ENCODE measurements at regions not wholly inside any gene's neighbourhood (a gene's known extent, or its start where the extent isn't known, plus 50 kb on each side); places are given as distances from the start of the nearest gene placed in this dataset.
"Not testable (repeated sequence)": the region's sequence is repeated elsewhere in the genome, so short reads cannot be mapped to it uniquely, and the experiment has no call there.

DNA sequence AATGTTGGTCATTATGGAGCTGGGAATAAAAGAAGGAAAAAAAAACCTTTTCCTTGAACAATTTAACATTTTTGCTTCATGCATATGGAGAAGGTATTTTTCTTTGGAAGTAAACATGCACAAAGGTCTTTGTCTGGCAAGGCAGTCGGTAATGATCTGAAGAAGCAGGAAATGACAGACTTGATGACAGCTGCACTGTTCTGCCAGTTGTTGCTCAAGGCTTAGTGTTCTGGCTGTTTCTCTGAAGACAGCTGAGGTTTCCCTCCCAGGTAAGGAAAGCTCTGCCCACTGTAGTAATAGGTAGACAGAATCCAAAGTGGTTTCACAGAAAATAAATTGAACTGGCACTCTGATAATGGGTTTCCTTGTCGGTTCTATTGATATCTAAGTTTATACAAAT lies 308.4 kb upstream of the GCFC2 start:
- H3K27me3 Mint-ChIP-seq, result no peaks in the 10 kb centered on the region
- H3K36me3 ChIP-seq (ENCODE audit: insufficient read depth, low read length), result no peaks in the 10 kb centered on the region
- H3K36me3 Mint-ChIP-seq, result no peaks in the 10 kb centered on the region
- no peak overlapping the region for H3K4me3 ChIP-seq (ENCODE audit: low read length in 2 of 2)
- H3K27ac ChIP-seq (ENCODE audit: low read depth, low read length), result no peak overlapping the region
- no peaks in the 10 kb centered on the region for H3K4me1 Mint-ChIP-seq
- H3K27me3 ChIP-seq (ENCODE audit: insufficient read depth, low read length), result no peaks in the 10 kb centered on the region
- H3K4me1 ChIP-seq (ENCODE audit: insufficient read depth, low read length), result no peaks in the 10 kb centered on the region
- no peak for DNase-seq
- peaks cover 0 to 14% (median 4%) of the 10 kb centered on the region in 8 donors for H3K9me3 Mint-ChIP-seq
- H3K9me3 ChIP-seq (ENCODE audit: control insufficient read depth in 1 of 2, low read length in 2 of 2), result no peaks in the 10 kb centered on the region
- intact Hi-C loops (cut with micrococcal nuclease), result no loop called here
- ChIA-PET CTCF (ENCODE audit: partially characterized antibody) (no interaction called here), POLR2A (ENCODE audit: partially characterized antibody) (no interaction called here)
- H3K27ac Mint-ChIP-seq, result no peak overlapping the region
- no peak overlapping the region for H3K4me3 Mint-ChIP-seq

DNA sequence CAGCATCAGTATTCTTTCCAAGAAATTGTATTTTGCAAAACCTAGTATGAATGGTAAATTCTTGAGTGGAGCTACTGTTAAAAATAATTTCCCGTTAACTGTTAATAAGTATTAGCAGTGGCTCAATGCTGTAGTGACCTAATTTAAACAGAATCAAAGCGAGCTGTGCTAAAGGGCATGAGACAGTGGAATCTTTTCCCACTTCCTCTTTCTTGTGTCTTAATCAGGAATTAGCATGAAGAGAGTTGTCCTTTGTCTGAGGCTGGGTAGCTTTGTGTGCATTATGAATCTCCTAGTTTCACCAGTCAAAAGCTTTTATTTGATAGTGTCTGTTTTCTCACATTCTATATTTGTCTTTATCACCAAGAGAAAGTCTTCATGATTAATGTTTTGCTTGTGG lies 298.8 kb upstream of the GCFC2 start:
- CTCF ChIA-PET (ENCODE audit: partially characterized antibody), result no interaction called here
- no peaks in the 10 kb centered on the region for H3K9me3 ChIP-seq (ENCODE audit: control insufficient read depth in 1 of 2, low read length in 2 of 2)
- H3K27ac Mint-ChIP-seq, result no peak overlapping the region
- no peaks in the 10 kb centered on the region for H3K27me3 Mint-ChIP-seq
- no peaks in the 10 kb centered on the region for H3K36me3 Mint-ChIP-seq
- no peak overlapping the region for H3K27ac ChIP-seq (ENCODE audit: low read depth, low read length)
- H3K36me3 ChIP-seq (ENCODE audit: insufficient read depth, low read length), result no peaks in the 10 kb centered on the region
- H3K27me3 ChIP-seq (ENCODE audit: insufficient read depth, low read length), result no peaks in the 10 kb centered on the region
- POLR2A ChIA-PET (ENCODE audit: partially characterized antibody), result no interaction called here
- H3K4me1 ChIP-seq (ENCODE audit: insufficient read depth, low read length), result no peaks in the 10 kb centered on the region
- peaks cover 0 to 5% (median 2%) of the 10 kb centered on the region in 8 donors for H3K9me3 Mint-ChIP-seq
- DNase-seq, result no peak
- no peak overlapping the region for H3K4me3 Mint-ChIP-seq
- no peak overlapping the region for H3K4me3 ChIP-seq (ENCODE audit: low read length in 2 of 2)
- no peaks in the 10 kb centered on the region for H3K4me1 Mint-ChIP-seq
- intact Hi-C loops (cut with micrococcal nuclease), result no loop called here

DNA sequence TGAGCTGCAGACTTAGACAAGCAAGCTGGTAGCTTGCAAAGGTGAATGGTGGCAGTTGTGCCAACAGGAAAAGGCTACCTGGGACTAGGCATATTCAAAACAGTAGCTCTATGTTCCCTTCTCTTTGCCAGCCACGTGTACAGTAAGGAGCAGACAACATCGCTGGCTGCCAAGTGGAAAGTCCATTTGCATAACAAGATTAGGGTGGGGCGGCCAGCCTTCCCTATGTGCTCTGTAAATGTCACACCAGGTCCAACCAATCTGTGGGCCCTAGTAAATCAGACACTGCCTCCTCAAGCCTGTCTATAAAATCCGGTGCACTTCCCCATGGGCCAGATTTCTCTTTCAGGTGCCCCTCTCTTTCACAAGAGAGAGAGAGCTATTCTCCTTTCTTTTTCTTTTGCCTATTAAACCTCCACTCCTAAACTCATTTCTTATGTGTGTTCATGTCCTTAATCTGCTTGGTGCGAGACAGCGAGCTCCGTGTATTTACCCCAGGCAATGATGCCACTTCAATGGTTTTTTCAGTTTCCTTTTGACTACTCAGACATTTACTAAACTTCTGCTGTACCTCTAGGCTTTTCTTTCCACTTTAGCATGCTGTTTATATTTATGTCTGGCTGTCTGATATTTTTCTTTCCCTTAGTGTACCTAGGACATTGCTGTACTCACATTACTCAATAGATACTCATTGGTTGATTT lies 297.4 kb upstream of the GCFC2 start:
- Mint-ChIP-seq H3K27me3 (no peaks in the 10 kb centered on the region), H3K36me3 (no peaks in the 10 kb centered on the region), H3K9me3 (peaks cover 0 to 5% (median 2%) of the 10 kb centered on the region in 8 donors), H3K27ac (no peak overlapping the region), H3K4me1 (no peaks in the 10 kb centered on the region), H3K4me3 (no peak overlapping the region)
- no peak overlapping the region for H3K4me3 ChIP-seq (ENCODE audit: low read length in 2 of 2)
- intact Hi-C loops (cut with micrococcal nuclease), result no loop called here
- ChIA-PET POLR2A (ENCODE audit: partially characterized antibody) (no interaction called here), CTCF (ENCODE audit: partially characterized antibody) (no interaction called here)
- H3K27me3 ChIP-seq (ENCODE audit: insufficient read depth, low read length), result no peaks in the 10 kb centered on the region
- no peak overlapping the region for H3K27ac ChIP-seq (ENCODE audit: low read depth, low read length)
- no peaks in the 10 kb centered on the region for H3K9me3 ChIP-seq (ENCODE audit: control insufficient read depth in 1 of 2, low read length in 2 of 2)
- DNase-seq, result no peak
- no peaks in the 10 kb centered on the region for H3K4me1 ChIP-seq (ENCODE audit: insufficient read depth, low read length)
- no peaks in the 10 kb centered on the region for H3K36me3 ChIP-seq (ENCODE audit: insufficient read depth, low read length)

DNA sequence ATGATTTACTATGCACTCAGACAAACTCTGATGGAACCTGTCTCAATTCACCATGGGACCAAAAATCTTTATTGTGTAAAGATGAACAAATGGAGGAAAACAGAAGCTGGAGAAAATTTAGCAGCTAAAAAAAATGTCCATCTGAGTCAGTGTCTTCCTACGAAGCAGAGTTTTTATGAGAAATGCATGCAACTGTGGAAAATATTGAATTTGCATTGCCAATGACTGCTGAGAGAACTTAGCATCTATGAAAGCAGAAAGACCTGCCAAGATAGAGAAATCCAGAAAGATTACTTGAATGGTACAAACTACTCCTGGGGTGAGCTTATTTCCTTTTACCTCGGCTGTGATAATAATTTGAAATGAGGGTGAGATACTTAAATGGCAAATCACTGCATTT lies 289.7 kb upstream of the GCFC2 start:
- H3K4me1 Mint-ChIP-seq, result no peaks in the 10 kb centered on the region
- no peaks in the 10 kb centered on the region for H3K36me3 Mint-ChIP-seq
- no peaks in the 10 kb centered on the region for H3K27me3 Mint-ChIP-seq
- POLR2A ChIA-PET (ENCODE audit: partially characterized antibody), result no interaction called here
- no peak for DNase-seq
- intact Hi-C loops (cut with micrococcal nuclease), result no loop called here
- CTCF ChIA-PET (ENCODE audit: partially characterized antibody), result no interaction called here
- Histone ChIP-seq H3K36me3 (ENCODE audit: insufficient read depth, low read length) (no peaks in the 10 kb centered on the region), H3K9me3 (ENCODE audit: control insufficient read depth in 1 of 2, low read length in 2 of 2) (no peaks in the 10 kb centered on the region), H3K27me3 (ENCODE audit: insufficient read depth, low read length) (no peaks in the 10 kb centered on the region), H3K27ac (ENCODE audit: low read depth, low read length) (no peak overlapping the region), H3K4me3 (ENCODE audit: low read length in 2 of 2) (no peak overlapping the region), H3K4me1 (ENCODE audit: insufficient read depth, low read length) (no peaks in the 10 kb centered on the region)
- H3K9me3 Mint-ChIP-seq, result peaks cover 0 to 20% (median 13%) of the 10 kb centered on the region in 8 donors
- no peak overlapping the region for H3K27ac Mint-ChIP-seq
- no peak overlapping the region for H3K4me3 Mint-ChIP-seq

DNA sequence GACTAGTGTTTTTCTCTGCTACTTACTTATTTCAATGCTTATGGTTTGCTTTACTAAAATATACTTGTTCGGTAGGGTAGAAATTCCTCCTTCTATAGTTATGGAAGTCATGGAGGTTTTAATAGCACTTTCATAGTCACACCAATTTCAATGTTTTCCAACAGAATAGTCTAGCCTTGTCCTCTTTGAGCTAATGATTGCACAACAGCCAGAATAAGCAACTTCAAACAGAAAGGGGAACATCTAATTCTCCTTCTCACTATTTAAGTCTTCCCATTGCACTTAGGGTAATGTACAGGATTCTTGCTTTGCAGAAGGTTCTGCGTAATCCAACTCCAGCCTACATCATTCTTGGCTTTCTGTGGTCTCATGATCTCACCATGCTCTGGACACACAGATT lies 287.7 kb upstream of the GCFC2 start:
- intact Hi-C loops (cut with micrococcal nuclease), result no loop called here
- H3K36me3 ChIP-seq (ENCODE audit: insufficient read depth, low read length), result no peaks in the 10 kb centered on the region
- H3K4me3 ChIP-seq (ENCODE audit: low read length in 2 of 2), result no peak overlapping the region
- H3K27ac Mint-ChIP-seq, result no peak overlapping the region
- POLR2A ChIA-PET (ENCODE audit: partially characterized antibody), result no interaction called here
- H3K9me3 Mint-ChIP-seq, result peaks cover 2 to 27% (median 16%) of the 10 kb centered on the region in 8 donors
- no peaks in the 10 kb centered on the region for H3K4me1 Mint-ChIP-seq
- H3K36me3 Mint-ChIP-seq, result no peaks in the 10 kb centered on the region
- no peak overlapping the region for H3K4me3 Mint-ChIP-seq
- DNase-seq, result no peak
- H3K27ac ChIP-seq (ENCODE audit: low read depth, low read length), result no peak overlapping the region
- no peaks in the 10 kb centered on the region for H3K27me3 Mint-ChIP-seq
- CTCF ChIA-PET (ENCODE audit: partially characterized antibody), result no interaction called here
- no peaks in the 10 kb centered on the region for H3K27me3 ChIP-seq (ENCODE audit: insufficient read depth, low read length)
- no peaks in the 10 kb centered on the region for H3K4me1 ChIP-seq (ENCODE audit: insufficient read depth, low read length)
- peaks cover 0 to 5% of the 10 kb centered on the region in 2 donors for H3K9me3 ChIP-seq (ENCODE audit: control insufficient read depth in 1 of 2, low read length in 2 of 2)

DNA sequence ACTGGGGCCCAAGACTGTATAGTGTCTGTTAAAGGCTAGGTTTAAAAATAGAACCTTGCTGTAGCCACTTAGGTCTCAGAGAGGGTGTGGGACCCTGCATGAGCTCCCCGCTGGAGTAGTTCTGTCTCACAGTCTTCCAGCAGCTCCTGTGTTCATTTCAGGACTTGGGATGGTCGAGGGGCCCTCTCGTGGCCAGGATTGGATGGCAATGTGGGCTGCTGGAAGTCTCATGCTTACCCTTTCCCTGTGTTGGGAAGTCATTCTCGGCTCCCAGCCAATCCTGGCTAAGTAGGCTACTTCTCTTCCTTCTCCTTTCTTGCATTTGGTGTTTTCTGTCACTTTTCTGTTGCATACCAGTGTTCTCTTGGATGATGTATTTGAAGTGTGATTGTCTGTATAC lies 284.0 kb upstream of the GCFC2 start:
- no peaks in the 10 kb centered on the region for H3K36me3 Mint-ChIP-seq
- POLR2A ChIA-PET (ENCODE audit: partially characterized antibody), result no interaction called here
- no peaks in the 10 kb centered on the region for H3K4me1 ChIP-seq (ENCODE audit: insufficient read depth, low read length)
- no peaks in the 10 kb centered on the region for H3K36me3 ChIP-seq (ENCODE audit: insufficient read depth, low read length)
- H3K27me3 Mint-ChIP-seq, result no peaks in the 10 kb centered on the region
- CTCF ChIA-PET (ENCODE audit: partially characterized antibody), result no interaction called here
- H3K27ac ChIP-seq (ENCODE audit: low read depth, low read length), result no peak overlapping the region
- no peak overlapping the region for H3K4me3 Mint-ChIP-seq
- DNase-seq, result no peak
- no peaks in the 10 kb centered on the region for H3K4me1 Mint-ChIP-seq
- peaks cover 3 to 32% (median 20%) of the 10 kb centered on the region in 8 donors for H3K9me3 Mint-ChIP-seq
- no peaks in the 10 kb centered on the region for H3K27me3 ChIP-seq (ENCODE audit: insufficient read depth, low read length)
- H3K27ac Mint-ChIP-seq, result no peak overlapping the region
- peaks cover 0 to 5% of the 10 kb centered on the region in 2 donors for H3K9me3 ChIP-seq (ENCODE audit: control insufficient read depth in 1 of 2, low read length in 2 of 2)
- intact Hi-C loops (cut with micrococcal nuclease), result no loop called here
- no peak overlapping the region for H3K4me3 ChIP-seq (ENCODE audit: low read length in 2 of 2)

DNA sequence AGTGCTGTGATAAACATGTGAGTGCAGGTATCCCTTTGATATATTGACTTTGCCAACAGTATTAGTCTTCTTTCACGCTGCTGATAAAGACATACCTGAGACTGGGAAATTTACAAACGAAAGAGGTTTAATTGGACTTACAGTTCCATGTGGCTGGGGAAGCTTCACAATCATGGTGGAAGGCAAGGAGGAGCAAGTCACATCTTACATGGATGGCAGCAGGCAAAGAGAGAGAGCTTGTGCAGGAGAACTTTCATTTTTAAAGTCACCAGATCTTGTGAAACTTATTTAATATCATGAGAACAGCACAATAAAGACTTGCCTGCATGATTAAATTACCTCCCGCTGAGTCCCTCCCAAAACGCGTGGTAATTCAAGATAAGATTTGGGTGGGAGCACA lies 277.9 kb upstream of the GCFC2 start:
- DNase-seq; H3K36me3 Mint-ChIP-seq; intact Hi-C loops (cut with micrococcal nuclease); H3K36me3 ChIP-seq (ENCODE audit: insufficient read depth, low read length); POLR2A ChIA-PET (ENCODE audit: partially characterized antibody); H3K27ac ChIP-seq (ENCODE audit: low read depth, low read length); H3K4me1 ChIP-seq (ENCODE audit: insufficient read depth, low read length); CTCF ChIA-PET (ENCODE audit: partially characterized antibody); H3K9me3 ChIP-seq (ENCODE audit: control insufficient read depth in 1 of 2, low read length in 2 of 2); H3K4me3 ChIP-seq (ENCODE audit: low read length in 2 of 2); H3K4me1 Mint-ChIP-seq; H3K27ac Mint-ChIP-seq; H3K27me3 ChIP-seq (ENCODE audit: insufficient read depth, low read length); H3K27me3 Mint-ChIP-seq; H3K4me3 Mint-ChIP-seq: not testable (repeated sequence)
- H3K9me3 Mint-ChIP-seq, result peaks cover 0 to 40% (median 15%) of the 10 kb centered on the region in 8 donors

DNA sequence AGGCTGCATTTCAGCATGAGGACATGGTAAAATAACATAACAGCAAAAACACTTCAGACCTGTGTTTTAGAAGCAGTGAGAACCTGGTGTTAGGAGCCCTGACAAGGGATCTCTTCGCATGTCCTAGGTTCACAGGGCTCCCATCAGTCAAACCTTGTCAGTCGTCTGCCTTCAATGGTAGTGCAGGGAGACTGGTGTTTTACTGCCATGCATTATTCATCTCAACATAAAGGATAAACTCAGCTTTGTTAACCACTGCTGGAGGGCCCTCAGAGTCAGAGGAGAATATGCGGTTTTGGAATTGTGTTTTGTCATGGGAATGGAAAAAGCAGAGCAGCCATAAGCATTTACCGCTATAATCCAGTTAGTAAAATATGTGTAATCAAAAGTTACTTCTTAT lies 275.9 kb upstream of the GCFC2 start:
- POLR2A ChIA-PET (ENCODE audit: partially characterized antibody), result no interaction called here
- no peaks in the 10 kb centered on the region for H3K27me3 Mint-ChIP-seq

More for the DNA sequence above, 275.9 kb upstream of the GCFC2 start:
- H3K4me1 ChIP-seq (ENCODE audit: insufficient read depth, low read length), result no peaks in the 10 kb centered on the region
- CTCF ChIA-PET (ENCODE audit: partially characterized antibody), result no interaction called here
- Mint-ChIP-seq H3K9me3 (peaks cover 0 to 29% (median 9%) of the 10 kb centered on the region in 8 donors), H3K4me3 (no peak overlapping the region), H3K36me3 (no peaks in the 10 kb centered on the region), H3K27ac (no peak overlapping the region), H3K4me1 (no peaks in the 10 kb centered on the region)
- H3K4me3 ChIP-seq (ENCODE audit: low read length in 2 of 2), result no peak overlapping the region
- no peak for DNase-seq
- H3K9me3 ChIP-seq (ENCODE audit: control insufficient read depth in 1 of 2, low read length in 2 of 2), result no peaks in the 10 kb centered on the region
- no peaks in the 10 kb centered on the region for H3K27me3 ChIP-seq (ENCODE audit: insufficient read depth, low read length)
- no peaks in the 10 kb centered on the region for H3K36me3 ChIP-seq (ENCODE audit: insufficient read depth, low read length)
- no peak overlapping the region for H3K27ac ChIP-seq (ENCODE audit: low read depth, low read length)
- intact Hi-C loops (cut with micrococcal nuclease), result no loop called here
